ENCODE measurements at regions not wholly inside any gene's neighbourhood (a gene's known extent, or its start where the extent isn't known, plus 50 kb on each side); places are given as distances from the start of the nearest gene placed in this dataset.

DNA sequence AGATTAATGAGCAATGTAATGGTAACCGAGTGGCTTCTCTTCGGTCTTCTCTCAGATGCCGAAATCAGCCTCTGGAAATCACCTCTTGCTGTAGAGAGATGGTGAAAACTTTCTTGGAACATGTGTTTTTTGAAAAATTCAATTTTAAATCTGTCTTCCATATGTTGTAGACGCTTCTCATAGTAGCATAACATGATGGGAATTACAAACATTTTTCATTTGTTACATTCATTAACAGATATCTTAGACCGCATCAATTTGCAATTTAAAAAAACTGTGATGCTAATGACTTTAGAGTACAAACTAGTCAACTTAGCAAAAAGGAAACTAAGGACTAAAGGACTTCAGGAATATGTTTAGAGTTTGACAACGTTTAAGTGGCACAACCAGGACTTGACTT is 275.2 kb downstream of the ASXL3 start:
- Histone ChIP-seq H3K36me3 (ENCODE audit: control insufficient read depth, insufficient read depth, low read length) (no peaks in the 10 kb centered on the region), H4K8ac (ENCODE audit: low read depth, low read length) (no peak overlapping the region), H3K23ac (ENCODE audit: low read length) (no peak overlapping the region), H3K4ac (ENCODE audit: low read depth, low read length) (no peak overlapping the region), H3K4me1 (ENCODE audit: control insufficient read depth, low read depth, low read length) (no peaks in the 10 kb centered on the region), H2BK120ac (ENCODE audit: low read depth, low read length) (no peak overlapping the region), H2AK5ac (ENCODE audit: low read length) (no peak overlapping the region), H3K56ac (ENCODE audit: low read length) (no peak overlapping the region), H3K27ac (ENCODE audit: low read depth, low read length) (no peak overlapping the region), H2BK5ac (ENCODE audit: low read length) (no peak overlapping the region), H3K27me3 (ENCODE audit: insufficient read depth, low read length, poor library complexity) (no peaks in the 10 kb centered on the region), H4K5ac (ENCODE audit: low read length) (no peak overlapping the region), H3K79me1 (ENCODE audit: low read length) (no peaks in the 10 kb centered on the region), H3K79me2 (ENCODE audit: control insufficient read depth, insufficient read depth, low read length) (no peaks in the 10 kb centered on the region), H2BK15ac (replicated peaks; ENCODE audit: low read depth) (no peak overlapping the region), H3K9ac (ENCODE audit: low read length) (no peak overlapping the region), H3K4me3 (ENCODE audit: low read length) (no peak overlapping the region), H3K4me2 (ENCODE audit: low read length) (no peak overlapping the region), H3K18ac (ENCODE audit: low read length) (no peak overlapping the region)
- no peak for DNase-seq
- WGBS (ENCODE audit: extremely low coverage, insufficient coverage, low lambda C conversion rate) = no CpG with 5 or more reads among the region's 6 CpGs

DNA sequence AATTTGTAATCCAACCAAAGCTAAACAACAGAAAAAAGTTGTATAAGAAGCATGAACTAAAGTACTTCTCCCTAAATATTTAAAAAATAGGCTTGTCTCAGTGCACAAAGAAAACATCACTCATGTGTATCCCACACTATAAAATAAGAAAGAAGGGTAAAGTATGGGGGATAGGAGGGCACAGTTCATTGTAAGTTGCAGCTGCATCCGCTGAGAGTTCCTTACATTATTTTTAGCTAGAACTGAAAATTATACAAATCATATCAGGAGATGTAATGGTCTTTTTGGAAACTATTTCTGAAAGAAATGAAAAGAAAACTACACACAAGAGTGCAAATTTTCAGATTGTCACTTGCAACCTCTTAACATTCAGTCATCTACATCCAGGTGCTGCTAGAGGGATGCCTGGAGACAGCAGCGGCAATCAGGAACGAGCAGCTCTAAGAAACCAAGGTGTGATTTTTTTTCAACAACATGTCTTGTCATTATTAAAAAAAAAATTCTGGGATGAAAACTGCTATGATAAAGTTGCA is 273.6 kb downstream of the ASXL3 start:
- H3K27me3 ChIP-seq (ENCODE audit: insufficient read depth, low read length, poor library complexity) = no peaks in the 10 kb centered on the region
- no peak overlapping the region for H4K8ac ChIP-seq (ENCODE audit: low read depth, low read length)
- H3K23ac ChIP-seq (ENCODE audit: low read length) = no peak overlapping the region
- no peak overlapping the region for H3K56ac ChIP-seq (ENCODE audit: low read length)
- no peak overlapping the region for H3K18ac ChIP-seq (ENCODE audit: low read length)
- H3K27ac ChIP-seq (ENCODE audit: low read depth, low read length) = no peak overlapping the region
- no peak overlapping the region for H2BK5ac ChIP-seq (ENCODE audit: low read length)
- no peak overlapping the region for H3K4me2 ChIP-seq (ENCODE audit: low read length)
- no peak overlapping the region for H4K5ac ChIP-seq (ENCODE audit: low read length)
- H3K36me3 ChIP-seq (ENCODE audit: control insufficient read depth, insufficient read depth, low read length) = no peaks in the 10 kb centered on the region
- no peak overlapping the region for H2AK5ac ChIP-seq (ENCODE audit: low read length)
- no peak overlapping the region for H2BK120ac ChIP-seq (ENCODE audit: low read depth, low read length)
- H3K79me2 ChIP-seq (ENCODE audit: control insufficient read depth, insufficient read depth, low read length) = no peaks in the 10 kb centered on the region
- H3K4me1 ChIP-seq (ENCODE audit: control insufficient read depth, low read depth, low read length) = no peaks in the 10 kb centered on the region
- H3K9ac ChIP-seq (ENCODE audit: low read length) = no peak overlapping the region
- no peak overlapping the region for H3K4ac ChIP-seq (ENCODE audit: low read depth, low read length)
- no peak for DNase-seq
- no peak overlapping the region for H3K4me3 ChIP-seq (ENCODE audit: low read length)
- no peak overlapping the region for H2BK15ac ChIP-seq (replicated peaks; ENCODE audit: low read depth)
- no CpG with 5 or more reads among the region's 3 CpGs for WGBS (ENCODE audit: extremely low coverage, insufficient coverage, low lambda C conversion rate)
- no peaks in the 10 kb centered on the region for H3K79me1 ChIP-seq (ENCODE audit: low read length)

DNA sequence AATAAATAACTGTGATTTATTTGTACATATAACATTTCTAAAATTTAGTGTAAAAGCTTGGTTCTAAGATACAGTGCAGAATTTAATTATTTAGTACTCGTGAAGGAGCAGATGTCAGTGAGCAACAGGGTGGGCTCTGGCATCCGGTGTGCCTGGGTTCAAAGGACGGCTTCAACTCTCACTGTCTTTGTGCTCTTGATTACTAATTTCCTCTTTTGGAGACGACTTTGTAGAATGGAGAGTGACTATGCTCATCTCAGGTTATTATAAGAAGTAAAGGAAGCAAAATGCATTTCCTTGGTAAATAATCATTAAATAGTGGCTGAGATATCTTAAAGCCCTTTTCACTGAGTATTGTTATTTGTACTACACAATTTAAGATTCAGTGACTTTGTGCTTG is 271.7 kb downstream of the ASXL3 start:
- Histone ChIP-seq H4K5ac (ENCODE audit: low read length) (no peak overlapping the region), H3K4me2 (ENCODE audit: low read length) (no peak overlapping the region), H2AK5ac (ENCODE audit: low read length) (no peak overlapping the region), H3K4ac (ENCODE audit: low read depth, low read length) (no peak overlapping the region), H3K4me3 (ENCODE audit: low read length) (no peak overlapping the region), H3K79me1 (ENCODE audit: low read length) (no peaks in the 10 kb centered on the region), H3K4me1 (ENCODE audit: control insufficient read depth, low read depth, low read length) (no peaks in the 10 kb centered on the region), H3K27me3 (ENCODE audit: insufficient read depth, low read length, poor library complexity) (no peaks in the 10 kb centered on the region), H2BK120ac (ENCODE audit: low read depth, low read length) (no peak overlapping the region), H3K18ac (ENCODE audit: low read length) (no peak overlapping the region), H2BK15ac (replicated peaks; ENCODE audit: low read depth) (no peak overlapping the region), H3K27ac (ENCODE audit: low read depth, low read length) (no peak overlapping the region), H3K9ac (ENCODE audit: low read length) (no peak overlapping the region), H4K8ac (ENCODE audit: low read depth, low read length) (no peak overlapping the region), H3K23ac (ENCODE audit: low read length) (no peak overlapping the region), H2BK5ac (ENCODE audit: low read length) (no peak overlapping the region), H3K36me3 (ENCODE audit: control insufficient read depth, insufficient read depth, low read length) (no peaks in the 10 kb centered on the region), H3K56ac (ENCODE audit: low read length) (no peak overlapping the region), H3K79me2 (ENCODE audit: control insufficient read depth, insufficient read depth, low read length) (no peaks in the 10 kb centered on the region)
- WGBS (ENCODE audit: extremely low coverage, insufficient coverage, low lambda C conversion rate) = no CpG with 5 or more reads among the region's 4 CpGs
- DNase-seq = no peak

DNA sequence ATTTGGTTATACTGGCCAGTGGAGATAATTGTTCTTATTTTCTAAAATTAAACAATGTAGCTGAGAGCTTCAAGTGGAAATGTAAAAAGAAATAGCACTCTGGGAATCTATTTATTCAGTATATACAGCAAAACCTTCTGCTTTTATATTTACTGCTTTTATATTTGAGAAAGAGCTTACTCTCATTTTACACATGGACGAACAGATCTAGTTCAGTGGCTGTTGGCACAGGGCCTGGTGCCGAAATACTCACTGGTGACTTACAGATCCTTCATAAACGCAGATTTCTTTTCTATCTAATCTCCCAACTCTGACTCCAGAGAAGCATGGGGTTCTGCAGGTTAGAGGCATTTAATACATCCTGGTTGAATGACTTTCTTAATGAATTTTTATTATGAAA is 266.2 kb downstream of the ASXL3 start:
- no peaks in the 10 kb centered on the region for H3K36me3 ChIP-seq (ENCODE audit: control insufficient read depth, insufficient read depth, low read length)
- H3K23ac ChIP-seq (ENCODE audit: low read length) = no peak overlapping the region
- peaks cover 4% of the 10 kb centered on the region for H3K4me1 ChIP-seq (ENCODE audit: control insufficient read depth, low read depth, low read length)
- H3K18ac ChIP-seq (ENCODE audit: low read length) = no peak overlapping the region
- H2AK5ac ChIP-seq (ENCODE audit: low read length) = no peak overlapping the region
- H3K4me2 ChIP-seq (ENCODE audit: low read length) = no peak overlapping the region
- WGBS (ENCODE audit: extremely low coverage, insufficient coverage, low lambda C conversion rate) = no CpG with 5 or more reads among the region's 3 CpGs
- no peak for DNase-seq
- H3K4me3 ChIP-seq (ENCODE audit: low read length) = no peak overlapping the region
- no peak overlapping the region for H3K4ac ChIP-seq (ENCODE audit: low read depth, low read length)
- H3K79me2 ChIP-seq (ENCODE audit: control insufficient read depth, insufficient read depth, low read length) = no peaks in the 10 kb centered on the region
- no peak overlapping the region for H4K5ac ChIP-seq (ENCODE audit: low read length)
- no peak overlapping the region for H4K8ac ChIP-seq (ENCODE audit: low read depth, low read length)
- H3K56ac ChIP-seq (ENCODE audit: low read length) = no peak overlapping the region
- H2BK15ac ChIP-seq (replicated peaks; ENCODE audit: low read depth) = no peak overlapping the region
- no peaks in the 10 kb centered on the region for H3K27me3 ChIP-seq (ENCODE audit: insufficient read depth, low read length, poor library complexity)
- no peaks in the 10 kb centered on the region for H3K79me1 ChIP-seq (ENCODE audit: low read length)
- no peak overlapping the region for H3K27ac ChIP-seq (ENCODE audit: low read depth, low read length)
- no peak overlapping the region for H3K9ac ChIP-seq (ENCODE audit: low read length)
- no peak overlapping the region for H2BK120ac ChIP-seq (ENCODE audit: low read depth, low read length)
- H2BK5ac ChIP-seq (ENCODE audit: low read length) = no peak overlapping the region

DNA sequence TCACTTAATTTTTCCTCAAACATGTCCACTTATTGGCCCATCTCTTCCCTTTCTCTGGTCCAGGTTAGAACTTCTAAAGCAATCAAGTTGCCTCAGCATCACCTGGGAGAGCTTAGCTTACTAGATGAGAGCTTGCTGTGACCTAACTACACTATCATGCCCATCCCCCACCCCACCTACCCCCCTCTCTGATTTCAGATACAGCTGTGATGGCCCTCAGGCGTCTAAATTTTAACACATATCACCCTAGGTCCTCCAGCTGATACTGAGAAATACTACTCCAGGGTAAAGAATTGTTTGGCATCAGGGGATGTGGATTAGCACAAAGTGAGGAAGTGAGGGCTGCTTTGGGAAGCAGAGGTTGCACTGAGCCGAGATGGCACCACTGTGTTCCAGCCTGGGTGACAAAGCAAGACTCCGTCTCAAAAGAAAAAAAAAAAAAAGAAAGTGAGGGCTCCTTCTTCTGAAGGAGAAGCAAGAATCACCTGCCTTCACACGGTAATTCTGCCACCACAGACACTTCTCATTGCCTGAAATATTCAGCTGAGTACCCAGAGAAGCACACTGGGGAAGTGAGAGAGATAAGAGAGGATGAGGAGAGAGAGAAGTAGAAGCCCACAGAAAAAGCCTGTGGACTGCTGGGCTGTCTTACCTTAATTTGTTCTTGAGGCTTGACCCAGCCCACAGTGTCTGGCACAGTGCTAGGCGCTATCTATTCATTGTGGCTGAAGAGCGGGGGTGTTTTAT is 263.4 kb downstream of the ASXL3 start:
- H2BK5ac ChIP-seq (ENCODE audit: low read length) = no peak overlapping the region
- H3K4ac ChIP-seq (ENCODE audit: low read depth, low read length) = no peak overlapping the region
- no peak overlapping the region for H3K18ac ChIP-seq (ENCODE audit: low read length)
- no peak overlapping the region for H2BK15ac ChIP-seq (replicated peaks; ENCODE audit: low read depth)
- H3K9ac ChIP-seq (ENCODE audit: low read length) = no peak overlapping the region
- no peak overlapping the region for H4K8ac ChIP-seq (ENCODE audit: low read depth, low read length)
- no peak overlapping the region for H3K27ac ChIP-seq (ENCODE audit: low read depth, low read length)
- peaks cover 4% of the 10 kb centered on the region for H3K4me1 ChIP-seq (ENCODE audit: control insufficient read depth, low read depth, low read length)
- DNase-seq = peak; percentile 60
- H3K23ac ChIP-seq (ENCODE audit: low read length) = no peak overlapping the region
- H3K4me3 ChIP-seq (ENCODE audit: low read length) = no peak overlapping the region
- no peaks in the 10 kb centered on the region for H3K79me1 ChIP-seq (ENCODE audit: low read length)
- no peaks in the 10 kb centered on the region for H3K36me3 ChIP-seq (ENCODE audit: control insufficient read depth, insufficient read depth, low read length)
- H3K56ac ChIP-seq (ENCODE audit: low read length) = no peak overlapping the region
- H3K27me3 ChIP-seq (ENCODE audit: insufficient read depth, low read length, poor library complexity) = no peaks in the 10 kb centered on the region
- no peak overlapping the region for H2AK5ac ChIP-seq (ENCODE audit: low read length)
- no CpG with 5 or more reads among the region's 6 CpGs for WGBS (ENCODE audit: extremely low coverage, insufficient coverage, low lambda C conversion rate)
- no peaks in the 10 kb centered on the region for H3K79me2 ChIP-seq (ENCODE audit: control insufficient read depth, insufficient read depth, low read length)
- H4K5ac ChIP-seq (ENCODE audit: low read length) = no peak overlapping the region
- H3K4me2 ChIP-seq (ENCODE audit: low read length) = no peak overlapping the region
- H2BK120ac ChIP-seq (ENCODE audit: low read depth, low read length) = no peak overlapping the region

DNA sequence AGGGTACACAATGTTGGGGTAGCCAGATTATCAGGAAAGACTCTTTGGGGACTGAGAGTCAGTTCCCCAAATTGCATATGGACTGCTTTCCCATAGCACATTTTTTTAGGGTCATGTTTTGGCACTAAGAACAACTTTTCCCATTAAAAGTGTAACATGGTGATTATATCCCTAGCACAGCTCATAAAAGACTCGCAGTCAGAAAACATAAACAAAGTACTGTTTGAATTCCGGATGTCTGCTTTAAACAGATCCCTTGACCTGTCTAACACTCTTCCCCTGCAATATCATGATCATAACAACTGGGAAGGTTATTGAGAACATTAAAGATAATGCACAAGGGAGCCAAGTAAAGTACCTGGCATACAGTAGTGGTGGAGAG is 262.2 kb downstream of the ASXL3 start:
- Histone ChIP-seq H2BK5ac (ENCODE audit: low read length) (no peak overlapping the region), H3K18ac (ENCODE audit: low read length) (no peak overlapping the region), H2BK15ac (replicated peaks; ENCODE audit: low read depth) (no peak overlapping the region), H3K23ac (ENCODE audit: low read length) (no peak overlapping the region), H3K4me2 (ENCODE audit: low read length) (no peak overlapping the region), H3K27me3 (ENCODE audit: insufficient read depth, low read length, poor library complexity) (no peaks in the 10 kb centered on the region), H3K27ac (ENCODE audit: low read depth, low read length) (no peak overlapping the region), H2AK5ac (ENCODE audit: low read length) (no peak overlapping the region), H3K4ac (ENCODE audit: low read depth, low read length) (no peak overlapping the region), H3K9ac (ENCODE audit: low read length) (no peak overlapping the region), H4K8ac (ENCODE audit: low read depth, low read length) (no peak overlapping the region), H3K4me1 (ENCODE audit: control insufficient read depth, low read depth, low read length) (peaks cover 4% of the 10 kb centered on the region), H3K36me3 (ENCODE audit: control insufficient read depth, insufficient read depth, low read length) (no peaks in the 10 kb centered on the region), H3K79me1 (ENCODE audit: low read length) (no peaks in the 10 kb centered on the region), H3K4me3 (ENCODE audit: low read length) (no peak overlapping the region), H3K79me2 (ENCODE audit: control insufficient read depth, insufficient read depth, low read length) (no peaks in the 10 kb centered on the region), H3K56ac (ENCODE audit: low read length) (no peak overlapping the region), H2BK120ac (ENCODE audit: low read depth, low read length) (no peak overlapping the region), H4K5ac (ENCODE audit: low read length) (no peak overlapping the region)
- DNase-seq = no peak
- WGBS (ENCODE audit: extremely low coverage, insufficient coverage, low lambda C conversion rate) = no CpG with 5 or more reads among the region's 2 CpGs

All from mesendoderm (in vitro differentiated cells).